ENCODE measurements at regions not wholly inside any gene's neighbourhood (a gene's known extent, or its start where the extent isn't known, plus 50 kb on each side); places are given as distances from the start of the nearest gene placed in this dataset.
"Not testable (repeated sequence)": the region's sequence is repeated elsewhere in the genome, so short reads cannot be mapped to it uniquely, and the experiment has no call there.

DNA sequence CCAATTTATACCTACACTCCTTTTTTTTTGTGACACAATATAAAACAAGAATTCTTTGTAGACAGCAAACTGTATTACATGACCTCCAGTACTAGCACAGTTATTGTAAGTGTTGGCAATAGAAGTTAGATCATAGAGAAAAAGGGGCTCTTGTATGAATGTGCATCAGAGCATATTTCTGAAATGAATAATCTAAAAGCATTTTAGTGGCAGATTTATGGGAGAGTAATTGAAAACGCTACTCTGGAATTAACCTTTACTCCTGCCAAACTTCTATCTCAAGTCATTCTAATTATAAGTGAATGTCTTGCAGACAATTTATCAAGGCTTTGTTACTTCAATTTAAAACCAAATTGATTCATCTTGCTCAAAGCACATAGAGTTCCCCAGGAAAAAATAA is 968.1 kb downstream of the TAF11L14 start:
- no peaks in the 10 kb centered on the region for H3K36me3 ChIP-seq (ENCODE audit: insufficient read depth, low read length)
- H3K4me1 ChIP-seq (ENCODE audit: insufficient read depth, low read length) = no peaks in the 10 kb centered on the region
- no peaks in the 10 kb centered on the region for H3K9me3 ChIP-seq (ENCODE audit: insufficient read depth, low read length, severe bottlenecking)
- DNase-seq (no peak), ATAC-seq (ENCODE audit: insufficient read depth, low read depth) (no peak)
- TF ChIP-seq EZH2 (IDR thresholded peaks at IDR 0.05; ENCODE audit: borderline replicate concordance, low read depth, low read length, severe bottlenecking) = no peak
- TF ChIP-seq, protein P1, sequence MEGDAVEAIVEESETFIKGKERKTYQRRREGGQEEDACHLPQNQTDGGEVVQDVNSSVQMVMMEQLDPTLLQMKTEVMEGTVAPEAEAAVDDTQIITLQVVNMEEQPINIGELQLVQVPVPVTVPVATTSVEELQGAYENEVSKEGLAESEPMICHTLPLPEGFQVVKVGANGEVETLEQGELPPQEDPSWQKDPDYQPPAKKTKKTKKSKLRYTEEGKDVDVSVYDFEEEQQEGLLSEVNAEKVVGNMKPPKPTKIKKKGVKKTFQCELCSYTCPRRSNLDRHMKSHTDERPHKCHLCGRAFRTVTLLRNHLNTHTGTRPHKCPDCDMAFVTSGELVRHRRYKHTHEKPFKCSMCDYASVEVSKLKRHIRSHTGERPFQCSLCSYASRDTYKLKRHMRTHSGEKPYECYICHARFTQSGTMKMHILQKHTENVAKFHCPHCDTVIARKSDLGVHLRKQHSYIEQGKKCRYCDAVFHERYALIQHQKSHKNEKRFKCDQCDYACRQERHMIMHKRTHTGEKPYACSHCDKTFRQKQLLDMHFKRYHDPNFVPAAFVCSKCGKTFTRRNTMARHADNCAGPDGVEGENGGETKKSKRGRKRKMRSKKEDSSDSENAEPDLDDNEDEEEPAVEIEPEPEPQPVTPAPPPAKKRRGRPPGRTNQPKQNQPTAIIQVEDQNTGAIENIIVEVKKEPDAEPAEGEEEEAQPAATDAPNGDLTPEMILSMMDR (IDR thresholded peaks at IDR 0.05; ENCODE audit: borderline replicate concordance, extremely low read depth, low read length, poor library complexity, severe bottlenecking) = no peak
- no peak overlapping the region for H2AFZ ChIP-seq (ENCODE audit: low read depth, low read length)
- no peak overlapping the region for H3K27ac ChIP-seq (ENCODE audit: low read length)
- no peak overlapping the region for H3K4me3 ChIP-seq (ENCODE audit: low read depth in 1 of 2, low read length in 2 of 2)
- no peaks in the 10 kb centered on the region for H4K20me1 ChIP-seq (ENCODE audit: insufficient read depth, low read length)
- H3K4me2 ChIP-seq (ENCODE audit: insufficient read depth, low read length) = no peak overlapping the region
- H3K79me2 ChIP-seq (ENCODE audit: insufficient read depth, low read length) = no peaks in the 10 kb centered on the region
- H3K27me3 ChIP-seq (ENCODE audit: insufficient read depth, low read length, poor library complexity) = no peaks in the 10 kb centered on the region
- no peak overlapping the region for H3K9ac ChIP-seq (ENCODE audit: low read depth, low read length)

- H3K27ac ChIP-seq (ENCODE audit: low read length) = no peak overlapping the region
- H3K4me3 ChIP-seq (ENCODE audit: low read depth in 1 of 2, low read length in 2 of 2) = no peak overlapping the region
- no peak overlapping the region for H3K4me2 ChIP-seq (ENCODE audit: insufficient read depth, low read length)
- H3K36me3 ChIP-seq (ENCODE audit: insufficient read depth, low read length) = no peaks in the 10 kb centered on the region
- no peak for DNase-seq
- no peak overlapping the region for H3K9ac ChIP-seq (ENCODE audit: low read depth, low read length)
- H4K20me1 ChIP-seq (ENCODE audit: insufficient read depth, low read length) = no peaks in the 10 kb centered on the region
- H3K79me2 ChIP-seq (ENCODE audit: insufficient read depth, low read length) = no peaks in the 10 kb centered on the region
- ATAC-seq (ENCODE audit: insufficient read depth, low read depth) = no peak
- no peaks in the 10 kb centered on the region for H3K27me3 ChIP-seq (ENCODE audit: insufficient read depth, low read length, poor library complexity)
- TF ChIP-seq, protein P1 (IDR thresholded peaks at IDR 0.05; ENCODE audit: borderline replicate concordance, extremely low read depth, low read length, poor library complexity, severe bottlenecking) = no peak
- no peak for TF ChIP-seq EZH2 (IDR thresholded peaks at IDR 0.05; ENCODE audit: borderline replicate concordance, low read depth, low read length, severe bottlenecking)
- H2AFZ ChIP-seq (ENCODE audit: low read depth, low read length) = no peak overlapping the region
- no peaks in the 10 kb centered on the region for H3K4me1 ChIP-seq (ENCODE audit: insufficient read depth, low read length)
- no peaks in the 10 kb centered on the region for H3K9me3 ChIP-seq (ENCODE audit: insufficient read depth, low read length, severe bottlenecking)
These were observed 970.9 kb downstream of the TAF11L14 start for GRCh38 chr5:18605186-18605585.

DNA sequence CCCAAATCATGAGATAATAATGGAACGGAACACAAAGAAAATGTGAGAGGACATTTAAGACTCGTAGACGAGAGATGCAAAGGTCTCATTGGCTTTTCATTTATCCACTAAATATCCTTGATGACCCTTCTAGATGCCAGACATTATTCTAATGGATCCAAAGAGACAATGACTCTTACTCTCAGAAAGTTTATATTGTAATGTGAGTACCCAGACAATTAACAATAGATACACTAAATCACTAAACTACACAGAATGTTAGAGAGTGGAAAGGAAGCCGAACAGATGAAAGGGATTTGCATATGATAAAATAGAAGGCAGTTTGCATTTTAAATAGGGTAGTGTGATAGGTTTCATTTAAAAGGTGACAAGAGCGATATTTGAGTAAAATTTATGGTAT is 973.3 kb downstream of the TAF11L14 start:
- no peaks in the 10 kb centered on the region for H3K9me3 ChIP-seq (ENCODE audit: insufficient read depth, low read length, severe bottlenecking)
- H2AFZ ChIP-seq (ENCODE audit: low read depth, low read length) = no peak overlapping the region
- no peaks in the 10 kb centered on the region for H3K79me2 ChIP-seq (ENCODE audit: insufficient read depth, low read length)
- no peaks in the 10 kb centered on the region for H4K20me1 ChIP-seq (ENCODE audit: insufficient read depth, low read length)
- H3K4me1 ChIP-seq (ENCODE audit: insufficient read depth, low read length) = no peaks in the 10 kb centered on the region
- no peak overlapping the region for H3K9ac ChIP-seq (ENCODE audit: low read depth, low read length)
- no peaks in the 10 kb centered on the region for H3K27me3 ChIP-seq (ENCODE audit: insufficient read depth, low read length, poor library complexity)
- no peak overlapping the region for H3K27ac ChIP-seq (ENCODE audit: low read length)
- DNase-seq (no peak), ATAC-seq (ENCODE audit: insufficient read depth, low read depth) (no peak)
- no peak for TF ChIP-seq EZH2 (IDR thresholded peaks at IDR 0.05; ENCODE audit: borderline replicate concordance, low read depth, low read length, severe bottlenecking)
- H3K36me3 ChIP-seq (ENCODE audit: insufficient read depth, low read length) = no peaks in the 10 kb centered on the region
- no peak overlapping the region for H3K4me3 ChIP-seq (ENCODE audit: low read depth in 1 of 2, low read length in 2 of 2)
- H3K4me2 ChIP-seq (ENCODE audit: insufficient read depth, low read length) = no peak overlapping the region

GRCh38 chr5:18617191-18617590 is 982.9 kb downstream of the TAF11L14 start:
- DNase-seq; H2AFZ ChIP-seq (ENCODE audit: low read depth, low read length); H3K4me1 ChIP-seq (ENCODE audit: insufficient read depth, low read length); H3K27me3 ChIP-seq (ENCODE audit: insufficient read depth, low read length, poor library complexity); H3K4me2 ChIP-seq (ENCODE audit: insufficient read depth, low read length); H3K27ac ChIP-seq (ENCODE audit: low read length); H3K36me3 ChIP-seq (ENCODE audit: insufficient read depth, low read length); ATAC-seq (ENCODE audit: insufficient read depth, low read depth); H3K9ac ChIP-seq (ENCODE audit: low read depth, low read length); H3K4me3 ChIP-seq (ENCODE audit: low read depth in 1 of 2, low read length in 2 of 2); H3K79me2 ChIP-seq (ENCODE audit: insufficient read depth, low read length); H3K9me3 ChIP-seq (ENCODE audit: insufficient read depth, low read length, severe bottlenecking); H4K20me1 ChIP-seq (ENCODE audit: insufficient read depth, low read length): not testable (repeated sequence)

All from DND-41 (cell line).